Endothelial cell (in vitro differentiated cells): ENCODE measurements at regions not wholly inside any gene's neighbourhood (a gene's known extent, or its start where the extent isn't known, plus 50 kb on each side); places are given as distances from the start of the nearest gene placed in this dataset.

Source experiments
- DNase-seq: peaks from one replicate; pipeline ENCODE4 v3.0.0; 2021; ENCODE audit warnings: low spot score
- H3K27ac Mint-ChIP-seq: one replicate; pipeline ENCODE4 v1.8.0; 2021; ENCODE audit warnings: mixed read lengths, inconsistent platforms; ENCODE audit not compliant: unreplicated experiment
- H3K27me3 Mint-ChIP-seq: one replicate; pipeline ENCODE4 v1.8.0; 2021; ENCODE audit warnings: mild to moderate bottlenecking, moderate library complexity, mixed read lengths, inconsistent platforms; ENCODE audit not compliant: unreplicated experiment
- H3K36me3 Mint-ChIP-seq: one replicate; pipeline ENCODE4 v1.8.0; 2021; ENCODE audit warnings: mild to moderate bottlenecking, low read depth, mixed read lengths, inconsistent platforms; ENCODE audit not compliant: unreplicated experiment
- H3K4me1 Mint-ChIP-seq: one replicate; pipeline ENCODE4 v1.8.0; 2021; ENCODE audit warnings: mild to moderate bottlenecking, mixed read lengths, inconsistent platforms; ENCODE audit not compliant: unreplicated experiment
- H3K4me3 Mint-ChIP-seq: one replicate; pipeline ENCODE4 v1.8.0; 2021; ENCODE audit warnings: mild to moderate bottlenecking, mixed read lengths, inconsistent platforms; ENCODE audit not compliant: unreplicated experiment
- H3K9me3 Mint-ChIP-seq: one replicate; pipeline ENCODE4 v1.8.0; 2021; ENCODE audit warnings: mixed read lengths, inconsistent platforms; ENCODE audit not compliant: unreplicated experiment
- TF ChIP-seq, protein P1 (sequence below): fragments of 200-600 bp; sonication (generic); IDR thresholded peaks from one replicate; pipeline ENCODE4 v1.5.0; 2021; ENCODE audit warnings: antibody characterized with exemption; ENCODE audit not compliant: unreplicated experiment

DNA sequence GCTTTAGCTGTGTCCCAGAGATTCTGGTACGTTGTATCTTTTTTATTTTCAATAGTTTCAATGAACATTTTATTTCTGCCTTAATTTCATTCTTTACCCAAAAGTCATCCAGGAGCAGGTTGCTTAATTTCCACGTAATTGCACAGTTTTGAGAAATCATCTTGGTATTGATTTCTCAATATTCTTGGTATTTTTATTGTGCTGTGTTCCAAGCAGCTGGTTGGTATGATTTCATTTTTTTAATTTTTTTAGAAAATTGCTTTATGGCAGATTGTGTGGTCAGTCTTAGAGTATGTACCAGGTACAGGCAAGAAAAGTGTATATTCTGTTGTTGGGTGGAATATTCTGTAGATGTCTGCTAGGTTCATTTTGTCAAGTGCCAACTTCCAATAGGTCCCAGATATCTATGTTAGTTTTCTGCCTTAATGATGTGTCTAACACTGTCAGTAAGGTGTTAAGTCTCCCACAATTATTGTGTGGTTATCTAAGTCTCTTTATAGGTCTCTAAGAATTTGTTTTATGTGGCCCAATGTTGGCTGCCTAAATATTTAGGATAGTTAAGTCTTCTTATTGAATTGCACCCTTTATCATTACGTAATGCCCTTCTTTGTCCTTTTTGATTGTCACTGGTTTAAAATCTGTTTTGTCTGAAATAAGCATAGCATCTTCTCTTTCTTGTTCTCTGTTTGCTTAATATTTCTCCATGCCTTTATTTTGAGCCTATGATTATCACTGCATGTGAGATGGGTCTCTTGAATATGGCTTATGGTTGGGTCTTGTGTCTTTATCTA lies 366.9 kb upstream of the IRAK1BP1 start:
- Mint-ChIP-seq H3K4me1 (no peaks in the 10 kb centered on the region), H3K4me3 (no peak overlapping the region), H3K27ac (no peak overlapping the region), H3K9me3 (no peaks in the 10 kb centered on the region), H3K27me3 (no peaks in the 10 kb centered on the region), H3K36me3 (no peaks in the 10 kb centered on the region)
- TF ChIP-seq, protein P1, sequence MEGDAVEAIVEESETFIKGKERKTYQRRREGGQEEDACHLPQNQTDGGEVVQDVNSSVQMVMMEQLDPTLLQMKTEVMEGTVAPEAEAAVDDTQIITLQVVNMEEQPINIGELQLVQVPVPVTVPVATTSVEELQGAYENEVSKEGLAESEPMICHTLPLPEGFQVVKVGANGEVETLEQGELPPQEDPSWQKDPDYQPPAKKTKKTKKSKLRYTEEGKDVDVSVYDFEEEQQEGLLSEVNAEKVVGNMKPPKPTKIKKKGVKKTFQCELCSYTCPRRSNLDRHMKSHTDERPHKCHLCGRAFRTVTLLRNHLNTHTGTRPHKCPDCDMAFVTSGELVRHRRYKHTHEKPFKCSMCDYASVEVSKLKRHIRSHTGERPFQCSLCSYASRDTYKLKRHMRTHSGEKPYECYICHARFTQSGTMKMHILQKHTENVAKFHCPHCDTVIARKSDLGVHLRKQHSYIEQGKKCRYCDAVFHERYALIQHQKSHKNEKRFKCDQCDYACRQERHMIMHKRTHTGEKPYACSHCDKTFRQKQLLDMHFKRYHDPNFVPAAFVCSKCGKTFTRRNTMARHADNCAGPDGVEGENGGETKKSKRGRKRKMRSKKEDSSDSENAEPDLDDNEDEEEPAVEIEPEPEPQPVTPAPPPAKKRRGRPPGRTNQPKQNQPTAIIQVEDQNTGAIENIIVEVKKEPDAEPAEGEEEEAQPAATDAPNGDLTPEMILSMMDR = no peak
- no peak for DNase-seq

- H3K4me3 Mint-ChIP-seq = no peak overlapping the region
- peaks cover 7% of the 10 kb centered on the region for H3K9me3 Mint-ChIP-seq
- TF ChIP-seq, protein P1 = no peak
- H3K27me3 Mint-ChIP-seq = no peaks in the 10 kb centered on the region
- DNase-seq = no peak
- H3K4me1 Mint-ChIP-seq = no peaks in the 10 kb centered on the region
- peaks cover 7% of the 10 kb centered on the region for H3K36me3 Mint-ChIP-seq
- no peak overlapping the region for H3K27ac Mint-ChIP-seq
Observed at GRCh38 chr6:78502386-78502887, 364.9 kb upstream of the IRAK1BP1 start.

DNA sequence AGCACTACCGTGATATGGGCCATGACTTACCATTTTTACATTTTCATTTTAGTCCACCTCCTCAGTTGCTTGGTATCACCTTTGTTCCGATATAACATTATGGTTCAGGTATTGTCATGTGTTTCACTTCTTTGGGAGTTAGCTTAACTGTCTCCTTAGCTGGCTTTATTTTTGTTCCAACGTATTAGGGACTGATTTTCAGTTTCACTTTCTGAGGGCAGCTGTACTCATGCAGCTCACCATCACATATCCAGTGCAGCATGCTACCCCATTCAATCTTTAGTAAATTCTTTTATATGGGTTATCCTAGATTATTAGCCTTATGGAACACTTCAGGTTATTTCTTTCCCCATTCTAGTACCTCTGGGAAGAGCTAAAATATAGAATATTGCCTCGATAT lies 362.2 kb upstream of the IRAK1BP1 start:
- Mint-ChIP-seq H3K9me3 (peaks cover 7% of the 10 kb centered on the region), H3K4me1 (no peaks in the 10 kb centered on the region), H3K4me3 (no peak overlapping the region), H3K27ac (no peak overlapping the region), H3K27me3 (no peaks in the 10 kb centered on the region), H3K36me3 (peaks cover 7% of the 10 kb centered on the region)
- TF ChIP-seq, protein P1 = no peak
- DNase-seq = no peak

DNA sequence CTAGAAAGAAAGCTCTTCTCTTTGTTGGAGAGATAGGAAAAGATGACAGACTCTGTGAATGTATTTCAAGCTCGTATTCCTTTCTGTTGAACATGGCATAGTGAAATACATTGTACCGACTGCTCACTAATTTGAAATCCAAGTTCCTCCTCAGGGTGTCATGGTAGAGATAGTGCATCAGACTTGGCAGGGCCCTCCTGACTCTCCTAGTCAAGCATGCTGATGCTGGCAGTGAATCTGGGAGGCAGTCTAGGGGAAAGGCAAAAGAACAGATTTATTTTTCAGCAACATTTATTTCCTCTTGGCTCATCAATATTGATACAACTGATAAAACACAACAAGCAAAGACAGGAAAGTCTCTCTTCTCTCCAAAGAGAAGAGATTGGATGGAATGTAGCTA lies 356.3 kb upstream of the IRAK1BP1 start:
- DNase-seq = no peak
- Mint-ChIP-seq H3K36me3 (peaks cover 7% of the 10 kb centered on the region), H3K27ac (no peak overlapping the region), H3K27me3 (peaks cover 2% of the 10 kb centered on the region), H3K4me1 (no peaks in the 10 kb centered on the region), H3K4me3 (no peak overlapping the region), H3K9me3 (peaks cover 7% of the 10 kb centered on the region)
- TF ChIP-seq, protein P1 = no peak

- H3K4me1 Mint-ChIP-seq = no peaks in the 10 kb centered on the region
- no peak overlapping the region for H3K27ac Mint-ChIP-seq
- H3K36me3 Mint-ChIP-seq = no peaks in the 10 kb centered on the region
- no peaks in the 10 kb centered on the region for H3K9me3 Mint-ChIP-seq
- TF ChIP-seq, protein P1 = no peak
- no peak for DNase-seq
- peaks cover 2% of the 10 kb centered on the region for H3K27me3 Mint-ChIP-seq
- H3K4me3 Mint-ChIP-seq = no peak overlapping the region
Observed at GRCh38 chr6:78513856-78514255, 353.5 kb upstream of the IRAK1BP1 start.
